T-cell (primary cell): ENCODE measurements at regions not wholly inside any gene's neighbourhood (a gene's known extent, or its start where the extent isn't known, plus 50 kb on each side); places are given as distances from the start of the nearest gene placed in this dataset.

Source experiments
- ATAC-seq, 4 experiments: fragments of 200-7000 bp in 3 of 4; fragments of 150-1000 bp in 1 of 4; cut with Tn5 transposase; replicated peaks in 1 of 4; 1 replicate in 3 of 4; 2 replicates in 1 of 4; pipeline ENCODE4 v1.10.0; 2021; ENCODE audit warnings: moderate library complexity in 3 of 4, mild to moderate bottlenecking in 2 of 4, moderate number of reproducible peaks in 1 of 4
- CTCF ChIA-PET, 2 donors: fragments of 300-600 bp; sonication (Branson Sonifier 250); formaldehyde crosslinking; loops; one replicate each; lab custom pipeline; 2022; ENCODE audit warnings: antibody characterized with exemption in 2 of 2; lab: Charles Lee
- POLR2A ChIA-PET, 2 donors: fragments of 300-600 bp; sonication (Branson Sonifier 250); formaldehyde crosslinking; loops; one replicate each; lab custom pipeline; 2022; ENCODE audit warnings: antibody characterized with exemption in 2 of 2; lab: Charles Lee
- DNase-seq, 35 experiments: peaks; one replicate each; pipeline versions ENCODE4 v3.0.0 to v3.0.0-alpha.2; 2013 to 2023
- H3K27ac ChIP-seq: one replicate; pipeline ENCODE4 v1.5.1; 2013; ENCODE audit warnings: low read length
- H3K27me3 ChIP-seq, 2 experiments: replicated peaks in 1 of 2; 1 replicate in 1 of 2; 2 replicates in 1 of 2; pipeline versions ENCODE4 v1.6.1 to v1.7.0; 2013; ENCODE audit warnings: low read length in 1 of 2, mixed read lengths in 1 of 2; ENCODE audit not compliant: control insufficient read depth in 2 of 2, insufficient read depth in 2 of 2; ENCODE audit errors: extremely low read depth in 1 of 2
- H3K36me3 ChIP-seq, 2 donors: 1 replicate in 1 of 2; 2 replicates in 1 of 2; pipeline versions ENCODE4 v1.6.1 to v1.7.0; 2013; ENCODE audit warnings: low read length in 1 of 2; ENCODE audit not compliant: control insufficient read depth in 2 of 2, insufficient read depth in 1 of 2; ENCODE audit errors: extremely low read depth in 1 of 2
- H3K4me1 ChIP-seq, 2 experiments: 1 replicate in 1 of 2; 2 replicates in 1 of 2; pipeline versions ENCODE4 v1.6.1 to v1.7.0; 2013; ENCODE audit warnings: low read length in 2 of 2, mixed read lengths in 1 of 2; ENCODE audit not compliant: insufficient read depth in 2 of 2, control insufficient read depth in 1 of 2; ENCODE audit errors: extremely low read depth in 1 of 2
- H3K4me3 ChIP-seq, 2 donors: 1 replicate in 1 of 2; 2 replicates in 1 of 2; pipeline versions ENCODE4 v1.5.1 to v1.7.0; 2013; ENCODE audit warnings: mild to moderate bottlenecking in 2 of 2, low read length in 1 of 2, moderate library complexity in 1 of 2; ENCODE audit not compliant: control insufficient read depth in 1 of 2; ENCODE audit errors: extremely low read depth in 1 of 2
- H3K9me3 ChIP-seq: 2 replicates; pipeline ENCODE4 v1.7.0; 2013
- H3K27ac Mint-ChIP-seq, 2 donors: one replicate each; pipeline ENCODE4 v1.8.0; 2020 to 2021; ENCODE audit warnings: mild to moderate bottlenecking in 2 of 2, mixed read lengths in 2 of 2
- H3K27me3 Mint-ChIP-seq, 2 donors: one replicate each; pipeline ENCODE4 v1.8.0; 2021 to 2022; ENCODE audit warnings: mixed read lengths in 2 of 2
- H3K36me3 Mint-ChIP-seq: one replicate; pipeline ENCODE4 v1.8.0; 2021; ENCODE audit warnings: mixed read lengths
- H3K4me1 Mint-ChIP-seq, 3 donors: one replicate each; pipeline ENCODE4 v1.8.0; 2020 to 2022; ENCODE audit warnings: mixed read lengths in 3 of 3, mild to moderate bottlenecking in 1 of 3
- H3K4me3 Mint-ChIP-seq, 3 donors: one replicate each; pipeline ENCODE4 v1.8.0; 2020 to 2022; ENCODE audit warnings: mild to moderate bottlenecking in 3 of 3, mixed read lengths in 3 of 3, moderate library complexity in 3 of 3
- H3K9me3 Mint-ChIP-seq, 3 donors: one replicate each; pipeline ENCODE4 v1.8.0; 2020 to 2022; ENCODE audit warnings: mixed read lengths in 3 of 3
- WGBS: methylation state at CpG from one replicate; pipeline ENCODE4 v1.1.5; 2013; ENCODE audit warnings: missing lambda C conversion rate; ENCODE audit not compliant: insufficient coverage; 5-methylcytosine and 5-hydroxymethylcytosine counted together

- Mint-ChIP-seq H3K36me3 (no peaks in the 10 kb centered on the region), H3K27ac (no peak overlapping the region), H3K27me3 (peaks cover 22 to 33% of the 10 kb centered on the region in 2 donors), H3K4me1 (no peaks in the 10 kb centered on the region), H3K9me3 (no peaks in the 10 kb centered on the region), H3K4me3 (no peak overlapping the region)
- H3K27ac ChIP-seq: no peak overlapping the region
- WGBS: 83% methylated on average over 1 of the region's 1 CpG
- no peaks in the 10 kb centered on the region for H3K4me1 ChIP-seq
- DNase-seq: no peak
- POLR2A ChIA-PET: no interaction called here
- H3K36me3 ChIP-seq: no peaks in the 10 kb centered on the region
- H3K9me3 ChIP-seq: no peaks in the 10 kb centered on the region
- H3K27me3 ChIP-seq: peaks cover 0 to 26% of the 10 kb centered on the region in 2 experiments
- no peak overlapping the region for H3K4me3 ChIP-seq
- ATAC-seq: no peak
- CTCF ChIA-PET: no interaction called here
Measured at GRCh38 chr3:43794776-43795175, 104.0 kb downstream of the ABHD5 start.

GRCh38 chr3:43795491-43795890 is 104.8 kb downstream of the ABHD5 start:
- Mint-ChIP-seq H3K36me3 (no peaks in the 10 kb centered on the region), H3K4me1 (no peaks in the 10 kb centered on the region), H3K4me3 (no peak overlapping the region), H3K27ac (no peak overlapping the region), H3K27me3 (peaks cover 26 to 32% of the 10 kb centered on the region in 2 donors), H3K9me3 (no peaks in the 10 kb centered on the region)
- ATAC-seq (no peak), DNase-seq (no peak)
- Histone ChIP-seq H3K27ac (no peak overlapping the region), H3K4me3 (no peak overlapping the region), H3K27me3 (peaks cover 0 to 19% of the 10 kb centered on the region in 2 experiments), H3K4me1 (no peaks in the 10 kb centered on the region), H3K36me3 (no peaks in the 10 kb centered on the region), H3K9me3 (no peaks in the 10 kb centered on the region)
- ChIA-PET POLR2A (no interaction called here), CTCF (no interaction called here)
- 69% methylated on average over 2 of the region's 3 CpGs for WGBS

GRCh38 chr3:43796041-43796596 is 105.4 kb downstream of the ABHD5 start:
- Histone ChIP-seq H3K4me1 (no peaks in the 10 kb centered on the region), H3K4me3 (no peak overlapping the region), H3K9me3 (no peaks in the 10 kb centered on the region), H3K36me3 (no peaks in the 10 kb centered on the region), H3K27me3 (peaks cover 0 to 18% of the 10 kb centered on the region in 2 experiments), H3K27ac (no peak overlapping the region)
- ATAC-seq: no peak
- POLR2A ChIA-PET: no interaction called here
- CTCF ChIA-PET: no interaction called here
- Mint-ChIP-seq H3K27ac (no peak overlapping the region), H3K9me3 (no peaks in the 10 kb centered on the region), H3K4me3 (no peak overlapping the region), H3K36me3 (no peaks in the 10 kb centered on the region), H3K4me1 (no peaks in the 10 kb centered on the region), H3K27me3 (peaks cover 25 to 27% of the 10 kb centered on the region in 2 donors)
- 83% methylated on average over 5 of the region's 7 CpGs for WGBS
- DNase-seq: no peak

DNA sequence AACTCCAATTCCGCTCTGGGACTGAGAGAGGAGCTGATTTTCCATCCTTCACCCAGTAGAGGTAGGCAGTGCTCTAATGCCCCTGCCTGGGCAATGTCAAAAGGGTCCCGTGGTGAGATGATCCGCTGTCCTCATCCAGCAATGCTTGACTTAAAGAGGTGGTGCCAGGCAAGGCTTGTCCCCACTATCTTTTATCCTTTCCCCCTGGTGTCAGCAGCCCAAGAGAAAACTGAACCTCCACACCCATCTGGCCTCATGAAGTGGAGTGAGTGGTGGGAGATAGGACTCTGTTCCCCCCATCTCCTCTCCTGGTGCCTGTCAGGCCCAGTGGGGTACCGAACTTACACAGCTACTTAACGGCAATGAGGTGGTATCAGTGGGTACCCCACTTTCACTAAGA is 107.1 kb downstream of the ABHD5 start:
- no peaks in the 10 kb centered on the region for H3K4me1 ChIP-seq
- no peaks in the 10 kb centered on the region for H3K4me1 Mint-ChIP-seq
- H3K9me3 ChIP-seq: no peaks in the 10 kb centered on the region
- no CpG with 5 or more reads among the region's 5 CpGs for WGBS
- no peaks in the 10 kb centered on the region for H3K9me3 Mint-ChIP-seq
- POLR2A ChIA-PET: no interaction called here
- no peak overlapping the region for H3K4me3 Mint-ChIP-seq
- CTCF ChIA-PET: no interaction called here
- H3K4me3 ChIP-seq: no peak overlapping the region
- no peaks in the 10 kb centered on the region for H3K36me3 ChIP-seq
- no peak overlapping the region for H3K27ac Mint-ChIP-seq
- ATAC-seq: no peak
- H3K27me3 ChIP-seq: peaks cover 0 to 13% of the 10 kb centered on the region in 2 experiments
- H3K27ac ChIP-seq: no peak overlapping the region
- peaks cover 19 to 25% of the 10 kb centered on the region in 2 donors for H3K27me3 Mint-ChIP-seq
- no peak for DNase-seq
- no peaks in the 10 kb centered on the region for H3K36me3 Mint-ChIP-seq

DNA sequence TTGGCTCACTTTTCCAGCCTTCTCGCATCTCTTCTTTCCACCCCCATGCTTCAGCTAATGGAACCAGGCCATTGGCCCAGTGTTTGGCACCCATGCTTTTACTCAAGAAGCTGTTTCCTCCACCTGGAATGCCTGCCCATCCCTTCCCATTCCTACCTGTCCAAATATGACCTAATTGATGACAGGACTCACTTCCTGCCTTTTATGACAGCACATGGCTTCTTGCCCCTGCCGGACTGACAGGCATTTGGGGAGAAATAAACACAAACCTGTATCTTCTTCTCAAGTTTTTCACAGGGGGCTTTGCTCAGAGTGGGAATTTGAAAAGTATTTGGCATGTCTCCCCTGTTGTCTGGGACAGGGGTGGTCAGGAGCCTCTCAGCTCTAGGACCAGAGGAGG is 120.1 kb downstream of the ABHD5 start:
- Histone ChIP-seq H3K27ac (no peak overlapping the region), H3K27me3 (peaks cover 0 to 9% of the 10 kb centered on the region in 2 experiments), H3K4me1 (no peaks in the 10 kb centered on the region), H3K36me3 (no peaks in the 10 kb centered on the region), H3K4me3 (no peak overlapping the region), H3K9me3 (no peaks in the 10 kb centered on the region)
- Mint-ChIP-seq H3K36me3 (no peaks in the 10 kb centered on the region), H3K27ac (no peak overlapping the region), H3K4me1 (no peaks in the 10 kb centered on the region), H3K27me3 (peaks cover 19 to 25% of the 10 kb centered on the region in 2 donors), H3K9me3 (no peaks in the 10 kb centered on the region), H3K4me3 (no peak overlapping the region)
- CTCF ChIA-PET: no interaction called here
- WGBS: 100% methylated on average over 1 of the region's 2 CpGs
- POLR2A ChIA-PET: no interaction called here
- DNase-seq (no peak), ATAC-seq (no peak)

- ATAC-seq (no peak), DNase-seq (no peak)
- no peak overlapping the region for H3K4me3 ChIP-seq
- H3K4me1 ChIP-seq: no peaks in the 10 kb centered on the region
- ChIA-PET POLR2A (no interaction called here), CTCF (no interaction called here)
- WGBS: no CpG with 5 or more reads among the region's 1 CpG
- H3K9me3 Mint-ChIP-seq: no peaks in the 10 kb centered on the region
- no peaks in the 10 kb centered on the region for H3K36me3 ChIP-seq
- H3K27ac Mint-ChIP-seq: no peak overlapping the region
- no peak overlapping the region for H3K4me3 Mint-ChIP-seq
- H3K27me3 ChIP-seq: peaks cover 0 to 9% of the 10 kb centered on the region in 2 experiments
- no peaks in the 10 kb centered on the region for H3K36me3 Mint-ChIP-seq
- no peak overlapping the region for H3K27ac ChIP-seq
- H3K4me1 Mint-ChIP-seq: no peaks in the 10 kb centered on the region
- H3K27me3 Mint-ChIP-seq: peaks cover 0 to 4% of the 10 kb centered on the region in 2 donors
- no peaks in the 10 kb centered on the region for H3K9me3 ChIP-seq
Measured at GRCh38 chr3:43814461-43814860, 123.7 kb downstream of the ABHD5 start.

DNA sequence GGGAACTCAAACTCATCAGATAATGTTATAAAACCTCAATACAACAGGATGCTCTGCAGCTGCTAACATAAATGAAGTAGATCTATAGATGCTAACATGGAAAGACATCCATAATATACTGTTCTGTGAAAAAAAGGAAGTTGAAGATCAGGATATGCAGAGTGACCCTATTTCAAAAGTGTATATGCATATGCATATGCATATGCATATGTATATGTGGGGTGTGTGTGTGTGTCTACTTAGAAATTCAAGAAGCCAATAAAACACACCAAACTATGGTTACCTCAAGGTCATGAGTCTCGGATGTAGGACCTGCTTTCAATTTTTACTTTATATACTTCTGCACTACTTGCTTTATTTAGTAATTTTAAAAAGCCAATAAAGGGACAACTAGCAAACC is 125.6 kb downstream of the ABHD5 start:
- no peaks in the 10 kb centered on the region for H3K9me3 Mint-ChIP-seq
- DNase-seq: no peak
- Histone ChIP-seq H3K4me3 (no peak overlapping the region), H3K4me1 (no peaks in the 10 kb centered on the region), H3K9me3 (no peaks in the 10 kb centered on the region), H3K27me3 (no peaks in the 10 kb centered on the region), H3K27ac (no peak overlapping the region), H3K36me3 (no peaks in the 10 kb centered on the region)
- H3K4me1 Mint-ChIP-seq: no peaks in the 10 kb centered on the region
- no peak for ATAC-seq
- H3K36me3 Mint-ChIP-seq: no peaks in the 10 kb centered on the region
- no CpG with 5 or more reads among the region's 1 CpG for WGBS
- CTCF ChIA-PET: no interaction called here
- no peak overlapping the region for H3K4me3 Mint-ChIP-seq
- H3K27me3 Mint-ChIP-seq: peaks cover 0 to 8% of the 10 kb centered on the region in 2 donors
- no peak overlapping the region for H3K27ac Mint-ChIP-seq
- POLR2A ChIA-PET: no interaction called here
